ENCODE measurements at regions not wholly inside any gene's neighbourhood (a gene's known extent, or its start where the extent isn't known, plus 50 kb on each side); places are given as distances from the start of the nearest gene placed in this dataset.

DNA sequence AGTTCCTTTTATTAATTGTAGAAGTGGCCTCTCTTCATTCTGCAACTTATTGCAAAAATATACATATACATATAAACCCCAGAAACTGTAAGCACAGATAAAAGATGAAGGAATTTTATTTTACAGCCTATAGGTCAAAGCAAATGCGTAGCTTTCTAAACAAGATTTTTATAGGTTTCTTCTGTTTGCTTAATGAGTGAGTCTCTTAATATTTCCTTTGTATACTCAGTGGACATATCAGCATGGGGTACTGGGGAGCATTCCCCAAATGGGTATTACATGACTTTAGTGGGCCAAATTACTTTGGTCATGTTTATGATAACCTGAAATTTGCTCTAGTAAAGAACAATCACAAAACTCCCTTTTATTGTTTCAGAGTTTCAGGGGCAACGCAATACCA, 1698.6 kb upstream of the IGFBP7 start:
- H2BK20ac ChIP-seq (ENCODE audit: low read depth, low read length, poor library complexity, severe bottlenecking): no peak overlapping the region
- H2AFZ ChIP-seq (ENCODE audit: low read length): no peak overlapping the region
- no peaks in the 10 kb centered on the region for H4K20me1 ChIP-seq (ENCODE audit: control insufficient read depth, insufficient read depth, insufficient read length)
- no peak overlapping the region for H3T11ph ChIP-seq (ENCODE audit: low read length)
- WGBS (ENCODE audit: extremely low coverage, insufficient read length, low lambda C conversion rate): no CpG with 5 or more reads among the region's 2 CpGs
- no peak overlapping the region for H2AK5ac ChIP-seq (ENCODE audit: insufficient read length, low read length)
- peaks cover 3% of the 10 kb centered on the region; the same call in 1 of the 2 replicates for H3K4me1 ChIP-seq (ENCODE audit: insufficient read depth, low read length)
- H4K91ac ChIP-seq (ENCODE audit: insufficient read length, low read depth, low read length): no peak overlapping the region
- H3K18ac ChIP-seq (ENCODE audit: insufficient read length, low read depth, low read length): no peak overlapping the region
- no peak overlapping the region for H3K27ac ChIP-seq (ENCODE audit: insufficient read length, low read depth, low read length)
- H4K5ac ChIP-seq (ENCODE audit: insufficient read length, low read depth, low read length): no peak overlapping the region
- H3K79me1 ChIP-seq (ENCODE audit: insufficient read depth, low read depth, low read length, poor library complexity, severe bottlenecking): no peaks in the 10 kb centered on the region
- H3K23ac ChIP-seq (ENCODE audit: insufficient read length, low read depth, low read length): no peak overlapping the region
- Mint-ChIP-seq H3K9me3 (no peaks in the 10 kb centered on the region), H3K4me3 (no peak overlapping the region), H3K4me1 (peaks cover 5 to 7% of the 10 kb centered on the region in 2 experiments), H3K36me3 (ENCODE audit: insufficient read depth in 1 of 3, low read depth in 3 of 3) (no peaks in the 10 kb centered on the region), H3K27ac (no peak overlapping the region), H3K27me3 (ENCODE audit: low read depth) (no peaks in the 10 kb centered on the region)
- no peaks in the 10 kb centered on the region for H3K23me2 ChIP-seq (ENCODE audit: insufficient read length, low read depth, low read length, poor library complexity, severe bottlenecking)
- H2BK5ac ChIP-seq (ENCODE audit: insufficient read length, low read length): no peak overlapping the region
- no peak for DNase-seq
- H3K9me3 ChIP-seq (ENCODE audit: control insufficient read depth, low read depth, low read length): no peaks in the 10 kb centered on the region
- H3K4ac ChIP-seq (ENCODE audit: low read depth, low read length): no peak overlapping the region
- no peak overlapping the region for H4K8ac ChIP-seq (replicated peaks; ENCODE audit: insufficient read length, low read depth, low read length)
- H3K27me3 ChIP-seq (ENCODE audit: insufficient read depth, low read length): no peaks in the 10 kb centered on the region
- H3K9ac ChIP-seq (ENCODE audit: extremely low read depth, insufficient read length, low read length): no peak overlapping the region
- TF ChIP-seq, protein P1, sequence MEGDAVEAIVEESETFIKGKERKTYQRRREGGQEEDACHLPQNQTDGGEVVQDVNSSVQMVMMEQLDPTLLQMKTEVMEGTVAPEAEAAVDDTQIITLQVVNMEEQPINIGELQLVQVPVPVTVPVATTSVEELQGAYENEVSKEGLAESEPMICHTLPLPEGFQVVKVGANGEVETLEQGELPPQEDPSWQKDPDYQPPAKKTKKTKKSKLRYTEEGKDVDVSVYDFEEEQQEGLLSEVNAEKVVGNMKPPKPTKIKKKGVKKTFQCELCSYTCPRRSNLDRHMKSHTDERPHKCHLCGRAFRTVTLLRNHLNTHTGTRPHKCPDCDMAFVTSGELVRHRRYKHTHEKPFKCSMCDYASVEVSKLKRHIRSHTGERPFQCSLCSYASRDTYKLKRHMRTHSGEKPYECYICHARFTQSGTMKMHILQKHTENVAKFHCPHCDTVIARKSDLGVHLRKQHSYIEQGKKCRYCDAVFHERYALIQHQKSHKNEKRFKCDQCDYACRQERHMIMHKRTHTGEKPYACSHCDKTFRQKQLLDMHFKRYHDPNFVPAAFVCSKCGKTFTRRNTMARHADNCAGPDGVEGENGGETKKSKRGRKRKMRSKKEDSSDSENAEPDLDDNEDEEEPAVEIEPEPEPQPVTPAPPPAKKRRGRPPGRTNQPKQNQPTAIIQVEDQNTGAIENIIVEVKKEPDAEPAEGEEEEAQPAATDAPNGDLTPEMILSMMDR (conservative IDR thresholded peaks at IDR 0.05): no peak
- no peak overlapping the region for H2BK15ac ChIP-seq (ENCODE audit: low read depth, low read length)
- H3K56ac ChIP-seq (ENCODE audit: insufficient read length, low read depth, low read length): no peak overlapping the region
- no peak overlapping the region for H2BK12ac ChIP-seq (ENCODE audit: insufficient read length, low read depth, low read length)
- no peak overlapping the region for H3K14ac ChIP-seq (ENCODE audit: insufficient read depth, low read length)
- H3K4me2 ChIP-seq (ENCODE audit: insufficient read depth, insufficient read length, low read length): no peak overlapping the region
- no peak overlapping the region for H2BK120ac ChIP-seq (ENCODE audit: low read depth, low read length, poor library complexity, severe bottlenecking)
- no peaks in the 10 kb centered on the region for H3K79me2 ChIP-seq (ENCODE audit: insufficient read depth, low read length)
